Osteoblast (primary cell): ENCODE measurements at regions not wholly inside any gene's neighbourhood (a gene's known extent, or its start where the extent isn't known, plus 50 kb on each side); places are given as distances from the start of the nearest gene placed in this dataset.

Source experiments
- DNase-seq: peaks from one replicate; pipeline ENCODE4 v3.0.0; 2011; ENCODE audit warnings: low spot score, mixed read lengths; ENCODE audit not compliant: insufficient read length; ENCODE audit errors: missing footprints
- H2AFZ ChIP-seq: 2 replicates; pipeline ENCODE4 v1.6.0; 2011; ENCODE audit warnings: mild to moderate bottlenecking, low read length
- H3K27ac ChIP-seq: 2 replicates; pipeline ENCODE4 v1.5.1; 2011; ENCODE audit warnings: mild to moderate bottlenecking, low read depth, low read length, moderate library complexity
- H3K27me3 ChIP-seq: 2 replicates; pipeline ENCODE4 v1.6.0; 2012; ENCODE audit warnings: mild to moderate bottlenecking, control low read depth, inconsistent platforms, low read length, moderate library complexity; ENCODE audit not compliant: insufficient read depth
- H3K36me3 ChIP-seq: 2 replicates; pipeline ENCODE4 v1.5.1; 2011; ENCODE audit warnings: mild to moderate bottlenecking, low read length, control low read depth, moderate library complexity; ENCODE audit not compliant: insufficient read depth
- H3K4me1 ChIP-seq: 2 replicates; pipeline ENCODE4 v1.5.1; 2011; ENCODE audit warnings: mild to moderate bottlenecking, low read length, control low read depth, moderate library complexity; ENCODE audit not compliant: insufficient read depth
- H3K4me2 ChIP-seq: 2 replicates; pipeline ENCODE4 v1.6.0; 2011; ENCODE audit warnings: mild to moderate bottlenecking, low read length; ENCODE audit not compliant: insufficient read depth
- H3K4me3 ChIP-seq: fragments of 200-600 bp; sonication (generic); 3 replicates; pipeline ENCODE4 v1.5.1; 2012; ENCODE audit warnings: mild to moderate bottlenecking, low read length, inconsistent platforms; ENCODE audit not compliant: insufficient read depth
- H3K79me2 ChIP-seq: 2 replicates; pipeline ENCODE4 v1.6.0; 2012; ENCODE audit warnings: mild to moderate bottlenecking, low read length, control low read depth, inconsistent platforms; ENCODE audit not compliant: insufficient read depth
- H3K9me3 ChIP-seq: 2 replicates; pipeline ENCODE4 v1.5.1; 2011; ENCODE audit warnings: low read depth, low read length, control low read depth
- H4K20me1 ChIP-seq: 2 replicates; pipeline ENCODE4 v1.6.0; 2012; ENCODE audit warnings: mild to moderate bottlenecking, low read length, control low read depth; ENCODE audit not compliant: insufficient read depth
- CTCF ChIP-seq: IDR thresholded peaks from 2 replicates; pipeline ENCODE4 v1.5.1; 2011; ENCODE audit warnings: mild to moderate bottlenecking, low read depth, low read length, moderate library complexity; ENCODE audit errors: extremely low read depth

GRCh38 chr15:35928847-35929246 lies 382.9 kb upstream of the DPH6 start:
- no peak for TF ChIP-seq CTCF
- no peaks in the 10 kb centered on the region for H3K4me1 ChIP-seq
- no peak overlapping the region for H3K4me3 ChIP-seq
- no peaks in the 10 kb centered on the region for H3K79me2 ChIP-seq
- no peaks in the 10 kb centered on the region for H3K9me3 ChIP-seq
- no peak overlapping the region for H3K27ac ChIP-seq
- no peak overlapping the region for H3K4me2 ChIP-seq
- DNase-seq, result no peak
- H3K36me3 ChIP-seq, result no peaks in the 10 kb centered on the region
- no peaks in the 10 kb centered on the region for H4K20me1 ChIP-seq
- no peak overlapping the region for H2AFZ ChIP-seq
- H3K27me3 ChIP-seq, result no peaks in the 10 kb centered on the region

- no peaks in the 10 kb centered on the region for H4K20me1 ChIP-seq
- no peak overlapping the region for H3K4me2 ChIP-seq
- TF ChIP-seq CTCF, result no peak
- no peak for DNase-seq
- no peak overlapping the region for H2AFZ ChIP-seq
- no peaks in the 10 kb centered on the region for H3K27me3 ChIP-seq
- H3K4me3 ChIP-seq, result no peak overlapping the region
- H3K27ac ChIP-seq, result no peak overlapping the region
- no peaks in the 10 kb centered on the region for H3K9me3 ChIP-seq
- no peaks in the 10 kb centered on the region for H3K36me3 ChIP-seq
- no peaks in the 10 kb centered on the region for H3K79me2 ChIP-seq
- no peaks in the 10 kb centered on the region for H3K4me1 ChIP-seq
These were observed 383.9 kb upstream of the DPH6 start for GRCh38 chr15:35929740-35930444.

GRCh38 chr15:35931799-35932341 lies 385.9 kb upstream of the DPH6 start:
- DNase-seq, result no peak
- no peaks in the 10 kb centered on the region for H3K79me2 ChIP-seq
- no peak overlapping the region for H3K27ac ChIP-seq
- H2AFZ ChIP-seq, result no peak overlapping the region
- no peaks in the 10 kb centered on the region for H4K20me1 ChIP-seq
- no peaks in the 10 kb centered on the region for H3K9me3 ChIP-seq
- H3K36me3 ChIP-seq, result no peaks in the 10 kb centered on the region
- H3K4me1 ChIP-seq, result no peaks in the 10 kb centered on the region
- H3K4me3 ChIP-seq, result no peak overlapping the region
- no peak for TF ChIP-seq CTCF
- no peaks in the 10 kb centered on the region for H3K27me3 ChIP-seq
- no peak overlapping the region for H3K4me2 ChIP-seq

GRCh38 chr15:35932531-35932930 lies 386.6 kb upstream of the DPH6 start:
- no peaks in the 10 kb centered on the region for H3K27me3 ChIP-seq
- H2AFZ ChIP-seq, result no peak overlapping the region
- no peak overlapping the region for H3K4me3 ChIP-seq
- no peak for TF ChIP-seq CTCF
- H3K27ac ChIP-seq, result no peak overlapping the region
- H3K4me2 ChIP-seq, result no peak overlapping the region
- no peak for DNase-seq
- H3K79me2 ChIP-seq, result no peaks in the 10 kb centered on the region
- H3K36me3 ChIP-seq, result no peaks in the 10 kb centered on the region
- H3K9me3 ChIP-seq, result no peaks in the 10 kb centered on the region
- no peaks in the 10 kb centered on the region for H4K20me1 ChIP-seq
- no peaks in the 10 kb centered on the region for H3K4me1 ChIP-seq
